GM19025 (cell line): ENCODE measurements at regions not wholly inside any gene's neighbourhood (a gene's known extent, or its start where the extent isn't known, plus 50 kb on each side); places are given as distances from the start of the nearest gene placed in this dataset.

Experiments
- ATAC-seq: cut with Tn5 transposase; IDR thresholded peaks from one replicate; pipeline ENCODE4 v1.9.1; 2021; ENCODE audit warnings: mild to moderate bottlenecking, low read depth, moderate library complexity; ENCODE audit not compliant: unreplicated experiment

DNA sequence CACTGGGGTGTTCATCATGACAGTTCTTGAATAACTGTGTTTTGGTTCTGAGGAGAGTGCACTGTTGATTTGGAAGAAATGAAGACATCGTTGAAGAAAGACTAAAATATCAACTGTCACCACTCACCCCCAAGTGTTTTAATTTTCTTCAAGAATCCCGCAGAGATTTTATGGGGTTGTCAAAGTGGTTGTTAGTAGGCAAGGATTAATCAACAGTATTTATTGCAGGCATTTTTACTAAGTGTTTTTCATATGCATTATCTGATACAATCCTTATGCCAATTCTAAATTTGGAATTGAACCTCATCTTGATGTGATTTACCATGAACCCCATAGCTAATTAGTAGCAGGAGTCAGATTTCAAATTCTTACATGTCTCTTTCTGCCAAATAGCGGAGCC, 63.7 kb upstream of the OBI1 start:
- ATAC-seq = no peak

DNA sequence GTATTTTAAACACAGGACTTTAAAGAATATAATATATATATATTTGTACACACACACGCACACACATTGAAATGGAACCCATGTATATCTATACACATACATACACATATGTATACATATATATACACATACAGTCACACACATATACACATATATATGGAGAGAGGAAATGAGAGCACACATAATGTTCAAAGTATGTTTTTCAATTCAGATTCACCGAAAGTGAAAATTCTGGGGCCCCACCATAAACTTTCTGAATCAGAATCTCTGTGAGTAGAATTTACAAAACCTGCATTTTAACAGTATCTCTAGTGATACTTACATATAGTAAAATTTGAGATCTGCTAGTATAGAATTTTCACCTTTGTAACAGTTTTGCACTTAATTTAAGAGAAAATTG, 60.4 kb upstream of the OBI1 start:
- no peak for ATAC-seq

DNA sequence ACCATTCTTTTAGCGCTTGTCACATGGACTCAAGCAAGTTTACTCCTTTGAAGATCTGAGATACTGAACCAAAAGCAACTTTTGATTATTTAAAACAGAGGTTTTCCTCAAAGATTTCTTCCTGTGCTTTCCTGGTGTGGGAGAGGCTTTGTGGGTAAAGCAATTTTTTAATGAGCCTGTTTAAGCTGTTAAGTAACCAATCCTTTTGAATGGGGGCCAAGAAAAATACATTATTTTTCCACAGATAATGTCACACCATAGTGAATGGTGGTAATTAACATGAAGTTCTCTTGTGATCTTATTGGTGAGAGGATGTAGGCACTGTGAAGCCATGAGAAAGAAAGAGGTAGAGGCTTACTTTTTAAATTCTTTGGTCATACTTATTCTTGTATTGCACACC, 55.8 kb upstream of the OBI1 start:
- ATAC-seq = no peak

DNA sequence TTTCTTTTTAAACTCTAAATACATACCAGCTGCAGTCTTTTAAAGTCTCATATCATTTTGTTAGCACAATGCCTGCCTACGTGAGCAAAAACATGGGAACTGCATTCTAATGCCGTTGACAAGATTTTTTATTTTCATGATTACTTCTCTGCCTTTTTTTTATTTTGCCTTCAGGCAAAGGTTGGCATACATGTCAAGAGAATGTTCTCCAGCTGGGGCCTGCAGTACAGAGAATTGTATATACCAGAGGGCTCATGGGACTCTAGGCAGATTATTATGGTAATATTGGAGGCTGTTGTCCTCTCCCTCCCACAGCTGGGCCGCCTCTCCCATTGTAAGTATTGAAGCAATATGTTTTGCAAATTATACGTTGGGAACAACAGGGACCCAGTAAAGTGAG, 53.9 kb upstream of the OBI1 start:
- ATAC-seq = no peak

DNA sequence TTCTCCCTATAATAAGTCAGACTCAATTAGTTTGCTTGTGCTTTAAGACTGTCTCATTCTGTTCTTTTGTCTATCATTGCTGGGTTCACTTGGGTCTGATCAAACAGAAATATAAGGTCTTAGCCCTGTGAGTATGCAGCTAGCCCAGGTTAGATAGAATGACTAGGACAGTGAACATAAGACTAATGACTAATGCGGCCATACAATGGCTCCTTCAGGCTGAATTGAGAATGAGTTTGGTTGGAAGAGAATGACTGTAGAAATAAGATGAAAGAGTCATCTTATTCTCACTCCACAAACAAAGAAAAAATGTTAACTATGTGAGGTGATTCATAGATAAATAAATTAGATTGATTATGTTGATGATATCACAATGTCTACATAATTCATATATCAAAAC, 50.1 kb upstream of the OBI1 start:
- ATAC-seq = no peak
